ENCODE measurements at regions not wholly inside any gene's neighbourhood (a gene's known extent, or its start where the extent isn't known, plus 50 kb on each side); places are given as distances from the start of the nearest gene placed in this dataset.

DNA sequence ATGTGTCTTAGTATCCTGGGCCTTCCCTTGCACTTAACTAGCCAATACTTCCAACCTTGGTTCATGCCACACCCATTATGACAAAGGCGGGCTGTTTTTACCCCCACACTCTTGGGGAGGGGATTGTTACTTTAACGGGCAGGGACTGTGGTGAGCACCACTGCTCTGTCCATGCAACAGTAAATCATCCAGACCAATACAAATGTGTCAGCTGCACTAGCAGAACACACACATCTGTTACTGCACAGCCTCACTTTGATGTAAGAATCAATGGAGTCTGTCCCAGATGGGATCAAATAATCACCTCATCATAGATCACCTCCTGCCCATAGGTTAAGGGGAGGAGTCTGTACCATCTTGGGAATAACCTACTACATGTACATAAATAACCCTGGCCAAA, 58.1 kb downstream of the NPAP1 start:
- Histone ChIP-seq H3K9ac (ENCODE audit: low read length) (no peak overlapping the region), H3K4me1 (ENCODE audit: control insufficient read depth, insufficient read depth, low read length) (no peaks in the 10 kb centered on the region), H3K27ac (ENCODE audit: low read depth, low read length) (no peak overlapping the region), H3K4me3 (ENCODE audit: low read length) (no peak overlapping the region), H3K27me3 (ENCODE audit: control insufficient read depth, insufficient read depth, low read length) (no peaks in the 10 kb centered on the region), H3K36me3 (ENCODE audit: control insufficient read depth, insufficient read depth, low read length) (no peaks in the 10 kb centered on the region)

DNA sequence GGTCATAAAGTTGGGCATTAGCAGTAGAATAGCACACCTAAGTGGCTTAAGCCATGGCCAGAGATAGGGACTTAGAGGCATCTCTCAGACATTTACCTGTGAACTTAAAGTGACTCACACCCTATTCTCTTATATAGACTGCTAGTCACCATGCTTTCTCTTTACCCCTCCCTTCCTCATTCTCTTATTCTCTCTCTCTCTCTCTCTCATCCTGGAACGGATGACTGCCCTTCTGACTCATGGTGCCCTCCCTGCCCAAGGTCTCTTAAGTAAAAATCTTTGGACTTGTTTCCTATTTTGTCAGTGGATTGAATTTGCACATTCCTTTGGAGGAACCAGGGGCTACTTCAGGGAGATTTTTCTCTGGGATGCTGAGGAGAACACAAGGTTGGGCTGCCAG, 58.8 kb downstream of the NPAP1 start:
- Histone ChIP-seq H3K4me1 (ENCODE audit: control insufficient read depth, insufficient read depth, low read length) (no peaks in the 10 kb centered on the region), H3K27ac (ENCODE audit: low read depth, low read length) (no peak overlapping the region), H3K36me3 (ENCODE audit: control insufficient read depth, insufficient read depth, low read length) (no peaks in the 10 kb centered on the region), H3K27me3 (ENCODE audit: control insufficient read depth, insufficient read depth, low read length) (no peaks in the 10 kb centered on the region), H3K4me3 (ENCODE audit: low read length) (no peak overlapping the region), H3K9ac (ENCODE audit: low read length) (no peak overlapping the region)

DNA sequence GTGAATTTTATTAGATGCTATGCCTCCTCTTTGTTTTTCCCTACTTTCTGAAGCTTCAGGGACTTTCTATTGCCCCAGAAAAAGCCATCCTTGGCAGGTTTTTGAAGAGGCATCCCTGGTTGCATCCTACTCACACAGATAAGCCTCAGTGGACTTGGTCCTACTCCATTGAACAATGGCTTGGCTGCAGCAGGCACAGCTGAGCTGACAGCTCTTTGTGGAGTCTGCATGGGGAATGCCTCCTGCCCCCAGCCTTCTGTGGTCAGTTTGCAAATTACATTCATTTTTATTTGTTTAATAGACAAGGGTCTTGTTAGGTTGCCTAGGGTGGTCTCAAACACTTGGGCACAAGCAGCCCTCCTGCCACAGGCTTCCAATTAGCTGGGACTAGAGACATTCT, 69.7 kb downstream of the NPAP1 start:
- H3K4me1 ChIP-seq (ENCODE audit: control insufficient read depth, insufficient read depth, low read length), result no peaks in the 10 kb centered on the region
- H3K9ac ChIP-seq (ENCODE audit: low read length), result no peak overlapping the region
- H3K4me3 ChIP-seq (ENCODE audit: low read length), result no peak overlapping the region
- H3K27me3 ChIP-seq (ENCODE audit: control insufficient read depth, insufficient read depth, low read length), result no peaks in the 10 kb centered on the region
- no peak overlapping the region for H3K27ac ChIP-seq (ENCODE audit: low read depth, low read length)
- H3K36me3 ChIP-seq (ENCODE audit: control insufficient read depth, insufficient read depth, low read length), result no peaks in the 10 kb centered on the region

DNA sequence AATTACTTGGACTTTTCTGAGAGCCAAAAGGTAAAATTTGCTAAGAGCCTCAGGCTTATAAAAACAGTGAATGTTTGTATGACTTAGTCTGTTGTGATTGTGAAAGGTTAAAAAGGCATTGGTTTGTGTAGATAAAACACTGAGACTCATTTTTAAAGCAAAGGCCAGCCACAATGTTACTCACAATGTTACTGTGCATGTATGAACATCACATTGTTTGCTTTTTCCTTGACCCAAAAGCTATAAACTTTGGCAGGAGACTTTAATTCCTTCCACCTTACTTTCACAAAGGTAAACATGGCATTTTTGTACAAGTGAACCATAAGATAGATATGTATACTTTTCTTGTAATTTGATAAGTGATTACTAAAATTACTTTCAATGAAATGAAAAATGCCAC, 70.5 kb downstream of the NPAP1 start:
- H3K27ac ChIP-seq (ENCODE audit: low read depth, low read length), result no peak overlapping the region

DNA sequence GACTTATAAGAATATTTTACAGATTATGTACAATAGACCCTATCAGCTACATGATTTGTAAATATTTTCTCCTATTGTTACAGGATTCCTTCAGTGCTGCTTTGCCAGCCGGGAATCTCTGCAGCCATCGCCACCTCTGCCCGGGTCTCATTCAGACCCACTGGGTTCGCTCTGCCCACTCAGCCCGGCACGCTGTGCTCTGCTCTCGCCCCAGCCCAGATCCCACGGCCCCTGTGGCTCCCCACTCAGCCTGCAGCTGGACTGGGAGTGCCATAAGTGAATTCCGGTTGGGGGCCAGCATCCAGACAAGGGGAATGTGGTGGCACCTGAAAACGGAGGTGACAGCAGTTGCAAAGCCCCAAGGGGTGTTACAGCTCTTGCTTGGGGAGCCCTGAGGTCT, 71.8 kb downstream of the NPAP1 start:
- Histone ChIP-seq H3K4me1 (ENCODE audit: control insufficient read depth, insufficient read depth, low read length) (no peaks in the 10 kb centered on the region), H3K27me3 (ENCODE audit: control insufficient read depth, insufficient read depth, low read length) (no peaks in the 10 kb centered on the region), H3K4me3 (ENCODE audit: low read length) (no peak overlapping the region), H3K9ac (ENCODE audit: low read length) (no peak overlapping the region), H3K36me3 (ENCODE audit: control insufficient read depth, insufficient read depth, low read length) (no peaks in the 10 kb centered on the region), H3K27ac (ENCODE audit: low read depth, low read length) (no peak overlapping the region)

More for the DNA sequence above, 70.5 kb downstream of the NPAP1 start:
- Histone ChIP-seq H3K27me3 (ENCODE audit: control insufficient read depth, insufficient read depth, low read length) (no peaks in the 10 kb centered on the region), H3K4me1 (ENCODE audit: control insufficient read depth, insufficient read depth, low read length) (no peaks in the 10 kb centered on the region), H3K36me3 (ENCODE audit: control insufficient read depth, insufficient read depth, low read length) (no peaks in the 10 kb centered on the region), H3K4me3 (ENCODE audit: low read length) (no peak overlapping the region), H3K9ac (ENCODE audit: low read length) (no peak overlapping the region)

DNA sequence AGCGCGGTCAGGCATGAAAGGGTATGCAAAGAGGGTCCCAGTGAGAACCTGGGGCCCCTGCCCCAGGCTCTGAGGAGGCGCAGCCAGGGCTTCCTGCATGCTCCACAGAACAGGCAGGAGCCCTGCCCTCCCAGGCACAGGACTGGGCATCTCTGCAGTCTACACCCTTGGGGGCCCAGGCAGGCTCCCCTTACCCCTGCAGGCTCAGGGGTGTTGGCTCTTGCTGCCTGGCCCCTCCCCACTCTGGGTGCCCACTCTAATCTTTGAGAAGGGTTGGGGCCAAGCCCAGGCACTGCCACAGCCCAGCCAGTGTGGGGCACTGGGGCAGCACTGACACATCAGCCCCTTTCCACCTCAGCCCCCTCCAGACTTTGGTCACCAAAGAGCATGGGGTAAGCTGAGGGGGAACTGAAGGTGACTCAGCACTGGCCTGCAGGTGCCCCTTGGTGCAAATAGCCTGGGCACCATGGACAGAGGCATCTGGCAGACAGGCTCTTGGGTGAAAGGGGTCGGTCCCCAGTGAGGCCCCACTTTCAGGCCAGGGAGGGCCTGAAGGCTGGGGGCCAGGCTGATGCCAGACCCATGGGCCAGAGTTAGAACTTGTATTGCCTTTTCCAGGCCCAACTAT, 73.4 kb downstream of the NPAP1 start:
- Histone ChIP-seq H3K27me3 (ENCODE audit: control insufficient read depth, insufficient read depth, low read length) (no peaks in the 10 kb centered on the region), H3K4me3 (ENCODE audit: low read length) (no peak overlapping the region)

DNA sequence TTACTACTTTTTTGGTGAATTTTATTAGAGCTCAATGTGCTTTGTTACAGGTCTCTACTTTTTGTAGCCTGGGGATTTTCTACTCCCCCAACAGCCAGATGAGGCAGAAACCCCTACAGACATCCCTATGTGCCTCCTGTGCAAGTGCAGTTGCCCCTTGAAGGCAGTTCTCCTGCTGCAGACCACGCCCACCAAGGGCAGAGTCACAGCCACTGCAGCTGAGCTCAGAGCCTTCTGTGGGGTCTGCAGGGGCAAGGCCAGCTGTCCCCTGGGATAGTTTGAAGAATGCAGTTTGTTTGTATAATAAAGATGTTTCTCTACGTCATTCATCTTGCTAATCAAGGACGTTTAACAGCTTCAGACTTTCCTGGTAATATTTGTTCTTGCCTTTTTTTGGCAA, 76.8 kb downstream of the NPAP1 start:
- no peaks in the 10 kb centered on the region for H3K36me3 ChIP-seq (ENCODE audit: control insufficient read depth, insufficient read depth, low read length)
- no peak overlapping the region for H3K9ac ChIP-seq (ENCODE audit: low read length)
- no peaks in the 10 kb centered on the region for H3K27me3 ChIP-seq (ENCODE audit: control insufficient read depth, insufficient read depth, low read length)
- H3K27ac ChIP-seq (ENCODE audit: low read depth, low read length), result no peak overlapping the region
- H3K4me1 ChIP-seq (ENCODE audit: control insufficient read depth, insufficient read depth, low read length), result no peaks in the 10 kb centered on the region
- H3K4me3 ChIP-seq (ENCODE audit: low read length), result no peak overlapping the region

More for the DNA sequence above, 73.4 kb downstream of the NPAP1 start:
- H3K4me1 ChIP-seq (ENCODE audit: control insufficient read depth, insufficient read depth, low read length), result no peaks in the 10 kb centered on the region
- H3K36me3 ChIP-seq (ENCODE audit: control insufficient read depth, insufficient read depth, low read length), result no peaks in the 10 kb centered on the region
- H3K9ac ChIP-seq (ENCODE audit: low read length), result no peak overlapping the region
- no peak overlapping the region for H3K27ac ChIP-seq (ENCODE audit: low read depth, low read length)

DNA sequence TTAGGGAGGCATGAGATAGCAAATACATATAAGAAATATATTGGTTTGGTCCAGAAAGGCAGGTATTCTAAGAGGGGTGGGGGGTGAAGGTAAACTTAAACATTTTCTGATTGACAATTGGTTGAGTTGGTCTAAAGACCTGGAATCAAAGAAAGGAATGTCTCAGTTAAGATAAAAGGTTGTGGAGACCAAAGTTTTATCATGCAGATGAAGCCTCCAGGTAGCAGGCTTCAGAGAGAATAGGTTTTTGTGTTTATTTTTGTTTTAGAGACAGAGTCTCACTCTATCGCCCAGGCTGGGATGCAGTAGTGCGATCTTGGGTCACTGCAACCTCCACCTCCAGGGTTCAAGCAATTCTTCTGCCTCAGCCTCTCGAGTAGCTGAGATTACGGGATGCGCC, 80.5 kb downstream of the NPAP1 start:
- no peak overlapping the region for H3K27ac ChIP-seq (ENCODE audit: low read depth, low read length)
- no peak overlapping the region for H3K4me3 ChIP-seq (ENCODE audit: low read length)
- no peaks in the 10 kb centered on the region for H3K36me3 ChIP-seq (ENCODE audit: control insufficient read depth, insufficient read depth, low read length)
- H3K27me3 ChIP-seq (ENCODE audit: control insufficient read depth, insufficient read depth, low read length), result no peaks in the 10 kb centered on the region
- H3K9ac ChIP-seq (ENCODE audit: low read length), result no peak overlapping the region
- no peaks in the 10 kb centered on the region for H3K4me1 ChIP-seq (ENCODE audit: control insufficient read depth, insufficient read depth, low read length)

DNA sequence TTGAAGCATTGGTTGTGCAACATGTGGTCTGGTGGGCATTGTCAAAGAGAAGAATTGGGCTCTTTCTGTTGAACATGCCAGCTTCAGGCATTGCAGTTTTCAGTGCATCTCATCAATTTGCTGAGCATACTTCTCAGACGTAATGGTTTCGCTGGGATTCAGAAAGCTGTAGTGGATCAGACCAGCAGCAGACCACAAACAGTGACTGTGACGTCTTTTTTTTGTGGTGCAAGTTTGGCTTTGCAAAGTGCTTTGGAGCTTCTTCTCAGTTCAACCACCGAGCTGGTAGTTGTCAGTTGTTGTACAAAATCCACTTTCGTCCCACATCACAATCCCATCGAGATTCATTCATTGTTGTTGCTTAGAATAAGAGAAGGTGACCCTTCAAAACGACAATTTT, 84.5 kb downstream of the NPAP1 start:
- H3K27me3 ChIP-seq (ENCODE audit: control insufficient read depth, insufficient read depth, low read length), result no peaks in the 10 kb centered on the region
- no peaks in the 10 kb centered on the region for H3K36me3 ChIP-seq (ENCODE audit: control insufficient read depth, insufficient read depth, low read length)
- H3K4me1 ChIP-seq (ENCODE audit: control insufficient read depth, insufficient read depth, low read length), result no peaks in the 10 kb centered on the region
- H3K27ac ChIP-seq (ENCODE audit: low read depth, low read length), result no peak overlapping the region
- H3K4me3 ChIP-seq (ENCODE audit: low read length), result no peak overlapping the region
- no peak overlapping the region for H3K9ac ChIP-seq (ENCODE audit: low read length)

DNA sequence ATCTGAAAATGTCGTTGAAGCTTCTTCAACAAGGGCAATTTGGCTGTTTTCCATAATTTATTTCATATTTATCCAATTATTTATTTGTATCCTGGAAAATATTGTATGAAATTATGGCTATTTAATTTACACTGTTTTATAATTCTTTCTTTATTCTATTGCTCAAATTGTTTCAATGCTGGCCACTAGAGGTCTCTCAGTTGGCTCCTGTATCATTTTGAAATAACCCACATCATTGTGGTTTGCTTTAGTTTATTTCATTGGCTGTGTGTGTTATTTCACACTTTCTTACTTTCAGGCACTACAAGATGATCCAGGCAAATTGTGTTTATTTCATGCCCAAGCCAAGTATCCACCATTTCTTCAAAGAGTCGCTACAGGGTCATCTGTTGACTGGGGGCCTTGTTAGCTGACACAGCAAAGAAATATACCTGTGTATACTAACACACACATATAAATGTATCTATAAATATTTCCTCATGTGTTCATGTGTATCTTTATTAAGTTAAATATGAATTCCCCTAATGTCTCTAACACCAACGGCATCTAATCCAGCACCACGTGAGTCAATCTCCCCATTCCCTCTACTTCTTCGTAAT, 86.2 kb downstream of the NPAP1 start:
- H3K27me3 ChIP-seq (ENCODE audit: control insufficient read depth, insufficient read depth, low read length), result no peaks in the 10 kb centered on the region

DNA sequence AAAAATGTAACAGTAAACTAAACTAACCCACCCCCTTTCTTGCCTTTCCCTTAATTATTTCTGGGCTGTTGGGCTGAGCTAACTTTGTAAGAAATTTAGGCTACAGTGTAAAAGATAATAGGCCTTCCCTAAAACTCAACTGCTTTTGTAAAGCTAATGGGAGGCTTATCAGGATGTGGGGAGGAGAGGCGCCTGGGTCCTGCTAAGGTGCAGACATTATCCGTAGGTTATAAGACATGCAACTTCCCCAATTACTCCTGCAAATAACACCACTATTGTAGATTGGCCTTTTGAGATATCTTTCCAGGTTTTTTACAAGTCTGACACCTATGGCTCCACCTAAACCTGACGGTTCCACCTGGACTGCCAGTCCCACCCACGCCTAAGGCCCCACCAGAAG, 88.3 kb downstream of the NPAP1 start:
- H3K27me3 ChIP-seq (ENCODE audit: control insufficient read depth, insufficient read depth, low read length), result no peaks in the 10 kb centered on the region
- no peak overlapping the region for H3K27ac ChIP-seq (ENCODE audit: low read depth, low read length)
- no peaks in the 10 kb centered on the region for H3K36me3 ChIP-seq (ENCODE audit: control insufficient read depth, insufficient read depth, low read length)
- no peaks in the 10 kb centered on the region for H3K4me1 ChIP-seq (ENCODE audit: control insufficient read depth, insufficient read depth, low read length)
- no peak overlapping the region for H3K9ac ChIP-seq (ENCODE audit: low read length)
- H3K4me3 ChIP-seq (ENCODE audit: low read length), result no peak overlapping the region

More for the DNA sequence above, 86.2 kb downstream of the NPAP1 start:
- H3K4me1 ChIP-seq (ENCODE audit: control insufficient read depth, insufficient read depth, low read length), result no peaks in the 10 kb centered on the region
- H3K4me3 ChIP-seq (ENCODE audit: low read length), result no peak overlapping the region
- H3K27ac ChIP-seq (ENCODE audit: low read depth, low read length), result no peak overlapping the region
- no peak overlapping the region for H3K9ac ChIP-seq (ENCODE audit: low read length)
- no peaks in the 10 kb centered on the region for H3K36me3 ChIP-seq (ENCODE audit: control insufficient read depth, insufficient read depth, low read length)

DNA sequence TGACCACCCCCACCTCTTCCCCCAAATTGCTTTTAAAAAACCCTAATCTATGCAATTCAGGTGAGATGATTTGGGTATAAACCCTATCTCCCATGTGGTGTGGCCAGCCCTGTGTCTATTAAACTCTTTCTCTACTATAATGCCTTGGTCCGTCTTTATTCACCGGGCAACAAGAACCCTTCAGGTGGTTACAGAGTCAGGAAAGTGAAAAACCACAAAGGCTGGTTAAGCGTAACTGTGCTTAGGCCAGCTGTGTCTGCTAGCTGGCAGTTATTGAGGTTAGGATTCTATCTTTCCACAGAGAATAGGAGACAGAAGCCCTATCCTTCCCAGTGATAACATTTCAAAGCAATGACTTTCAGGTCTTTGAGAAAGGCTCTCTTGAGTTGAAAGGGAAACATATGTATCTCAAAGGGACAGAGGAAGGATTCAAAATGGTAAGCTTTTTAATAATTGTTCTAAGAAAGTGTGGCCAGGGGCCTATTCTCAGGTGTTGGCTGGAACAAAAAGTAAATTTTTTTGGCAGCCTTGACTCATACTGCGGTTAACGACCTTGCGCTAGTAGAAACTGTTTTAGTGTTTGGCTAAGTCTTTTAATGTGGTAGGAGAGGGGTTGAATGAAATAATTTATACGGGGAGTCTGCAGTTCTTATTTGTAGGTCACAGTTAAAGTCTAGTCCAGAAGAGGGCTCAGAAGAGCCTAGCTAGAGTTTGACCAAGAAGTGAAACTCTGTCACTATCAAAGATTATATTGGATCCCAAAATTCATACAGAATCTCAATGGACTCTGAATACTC, 89.0 kb downstream of the NPAP1 start:
- H3K27ac ChIP-seq (ENCODE audit: low read depth, low read length), result no peak overlapping the region
- H3K4me3 ChIP-seq (ENCODE audit: low read length), result no peak overlapping the region

More for the DNA sequence above, 89.0 kb downstream of the NPAP1 start:
- H3K9ac ChIP-seq (ENCODE audit: low read length), result no peak overlapping the region
- no peaks in the 10 kb centered on the region for H3K27me3 ChIP-seq (ENCODE audit: control insufficient read depth, insufficient read depth, low read length)
- no peaks in the 10 kb centered on the region for H3K36me3 ChIP-seq (ENCODE audit: control insufficient read depth, insufficient read depth, low read length)
- H3K4me1 ChIP-seq (ENCODE audit: control insufficient read depth, insufficient read depth, low read length), result no peaks in the 10 kb centered on the region

Measured in rectal smooth muscle tissue (tissue), 1 donor.